Fibroblast of mammary gland (primary cell): ENCODE measurements at regions not wholly inside any gene's neighbourhood (a gene's known extent, or its start where the extent isn't known, plus 50 kb on each side); places are given as distances from the start of the nearest gene placed in this dataset.

Experiments used
- DNase-seq: peaks from one replicate; pipeline ENCODE4 v3.0.0-alpha.2; 2010; ENCODE audit warnings: low read depth
- H3K4me3 ChIP-seq: 2 replicates; pipeline ENCODE4 v1.5.1; 2011; ENCODE audit warnings: low read depth, mild to moderate bottlenecking, low read length, moderate library complexity; ENCODE audit not compliant: control insufficient read depth
- TF ChIP-seq, protein P1 (sequence below): conservative IDR thresholded peaks from 2 replicates; pipeline ENCODE4 v1.5.1; 2011; ENCODE audit warnings: low read depth, low read length, inconsistent platforms; ENCODE audit not compliant: control insufficient read depth, insufficient read depth

- no peak for DNase-seq
- TF ChIP-seq, protein P1, sequence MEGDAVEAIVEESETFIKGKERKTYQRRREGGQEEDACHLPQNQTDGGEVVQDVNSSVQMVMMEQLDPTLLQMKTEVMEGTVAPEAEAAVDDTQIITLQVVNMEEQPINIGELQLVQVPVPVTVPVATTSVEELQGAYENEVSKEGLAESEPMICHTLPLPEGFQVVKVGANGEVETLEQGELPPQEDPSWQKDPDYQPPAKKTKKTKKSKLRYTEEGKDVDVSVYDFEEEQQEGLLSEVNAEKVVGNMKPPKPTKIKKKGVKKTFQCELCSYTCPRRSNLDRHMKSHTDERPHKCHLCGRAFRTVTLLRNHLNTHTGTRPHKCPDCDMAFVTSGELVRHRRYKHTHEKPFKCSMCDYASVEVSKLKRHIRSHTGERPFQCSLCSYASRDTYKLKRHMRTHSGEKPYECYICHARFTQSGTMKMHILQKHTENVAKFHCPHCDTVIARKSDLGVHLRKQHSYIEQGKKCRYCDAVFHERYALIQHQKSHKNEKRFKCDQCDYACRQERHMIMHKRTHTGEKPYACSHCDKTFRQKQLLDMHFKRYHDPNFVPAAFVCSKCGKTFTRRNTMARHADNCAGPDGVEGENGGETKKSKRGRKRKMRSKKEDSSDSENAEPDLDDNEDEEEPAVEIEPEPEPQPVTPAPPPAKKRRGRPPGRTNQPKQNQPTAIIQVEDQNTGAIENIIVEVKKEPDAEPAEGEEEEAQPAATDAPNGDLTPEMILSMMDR, result no peak
- no peak overlapping the region for H3K4me3 ChIP-seq
These were observed 452.0 kb upstream of the KIRREL3 start for GRCh38 chr11:127452533-127452932.

- TF ChIP-seq, protein P1, result no peak
- H3K4me3 ChIP-seq, result no peak overlapping the region
- no peak for DNase-seq
These were observed 451.3 kb upstream of the KIRREL3 start for GRCh38 chr11:127451861-127452260.

DNA sequence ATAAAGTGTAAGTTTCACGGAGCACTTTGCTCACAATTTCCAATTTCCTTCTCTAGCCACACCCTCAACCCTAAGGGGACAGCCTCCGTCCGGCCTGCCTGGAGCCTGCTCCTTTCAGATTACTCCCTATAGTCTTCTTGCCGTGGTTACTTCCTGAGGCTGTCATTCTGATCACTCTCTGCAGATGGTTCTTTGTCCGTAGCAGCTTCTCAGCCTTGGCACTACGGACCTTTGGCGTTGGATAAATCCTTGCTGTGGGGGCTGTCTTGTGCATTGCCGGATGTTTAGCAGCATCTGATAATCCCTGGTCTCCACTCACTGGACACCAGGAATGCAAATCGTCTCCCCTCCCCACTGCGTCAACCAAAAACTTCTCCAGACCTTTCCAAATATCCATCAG is 447.5 kb upstream of the KIRREL3 start:
- no peak overlapping the region for H3K4me3 ChIP-seq
- DNase-seq, result no peak
- TF ChIP-seq, protein P1, result no peak

- no peak overlapping the region for H3K4me3 ChIP-seq
These were observed 444.9 kb upstream of the KIRREL3 start for GRCh38 chr11:127445476-127445875.

GRCh38 chr11:127443297-127443696 is 442.7 kb upstream of the KIRREL3 start:
- no peak for DNase-seq
- no peak overlapping the region for H3K4me3 ChIP-seq
- TF ChIP-seq, protein P1, result no peak

More at GRCh38 chr11:127445476-127445875, 444.9 kb upstream of the KIRREL3 start:
- TF ChIP-seq, protein P1, result no peak
- no peak for DNase-seq

GRCh38 chr11:127440616-127441015 is 440.0 kb upstream of the KIRREL3 start:
- no peak for DNase-seq
- no peak overlapping the region for H3K4me3 ChIP-seq
- TF ChIP-seq, protein P1, result no peak

DNA sequence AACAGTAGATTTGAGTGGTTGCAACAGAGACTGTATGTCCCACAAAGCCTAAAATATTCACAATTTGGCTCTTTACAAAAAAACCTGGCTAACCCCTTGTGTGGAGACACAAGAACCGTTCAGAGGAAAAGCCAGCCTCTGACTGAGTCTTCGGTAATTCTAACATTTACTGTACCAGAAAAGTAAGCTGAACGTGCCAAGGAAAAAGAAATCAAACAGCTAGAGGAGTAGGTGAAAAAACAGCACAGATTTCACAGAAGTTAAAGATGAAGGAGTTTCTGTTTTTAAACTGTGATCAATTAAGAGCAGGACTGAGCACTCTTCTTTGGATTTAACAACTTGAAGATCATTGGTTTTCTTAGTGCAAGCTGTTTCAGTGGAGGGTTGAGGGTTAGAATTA is 424.7 kb upstream of the KIRREL3 start:
- TF ChIP-seq, protein P1, result no peak
- DNase-seq, result no peak

More for the DNA sequence above, 424.7 kb upstream of the KIRREL3 start:
- no peak overlapping the region for H3K4me3 ChIP-seq
